ENCODE measurements at regions not wholly inside any gene's neighbourhood (a gene's known extent, or its start where the extent isn't known, plus 50 kb on each side); places are given as distances from the start of the nearest gene placed in this dataset.

- DNase-seq: no peak
Observed at GRCh38 chr12:84741031-84741430, 171.6 kb downstream of the SLC6A15 start.

DNA sequence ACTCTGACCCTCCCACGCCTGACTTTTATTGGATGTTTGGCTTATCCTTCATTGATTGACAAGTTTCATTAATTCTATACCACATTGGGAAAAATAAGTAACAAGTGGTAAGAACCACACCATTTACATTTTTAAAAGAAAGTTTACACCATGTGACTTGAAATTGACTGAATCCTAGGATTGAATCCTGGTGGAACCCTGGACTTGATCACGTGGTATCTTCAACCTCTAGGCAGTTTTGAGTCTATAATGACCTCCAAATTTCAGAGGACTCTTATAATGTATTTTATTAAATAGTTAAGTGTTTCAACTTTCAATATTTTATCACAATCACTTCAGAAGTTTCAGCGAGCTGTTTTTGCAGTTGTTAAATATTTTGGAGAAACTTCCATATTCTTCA is 172.0 kb downstream of the SLC6A15 start:
- no peak for DNase-seq

DNA sequence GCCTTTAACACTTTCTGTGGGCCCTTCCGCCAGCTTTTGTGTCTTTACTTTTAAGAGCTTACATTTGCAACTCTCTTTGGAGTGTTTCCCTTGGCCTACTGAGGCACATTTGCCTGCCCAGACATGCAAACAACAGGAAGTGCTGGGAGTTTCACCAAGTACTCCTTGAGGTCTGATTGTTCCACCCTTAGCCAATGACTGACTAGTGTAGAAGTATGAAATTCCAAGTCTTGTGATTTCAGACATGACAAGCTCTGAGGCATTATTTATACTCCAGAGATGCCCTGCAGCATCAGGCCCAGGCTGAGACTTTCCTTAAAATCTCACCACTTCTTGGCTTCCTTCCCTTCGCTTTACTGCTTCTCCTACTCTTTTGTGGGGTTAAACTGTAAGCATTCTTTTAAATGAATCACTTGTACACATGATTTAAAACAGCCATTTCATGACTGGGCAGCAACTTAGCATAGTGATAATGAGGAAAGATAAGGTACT is 174.1 kb downstream of the SLC6A15 start:
- no peak for DNase-seq

DNA sequence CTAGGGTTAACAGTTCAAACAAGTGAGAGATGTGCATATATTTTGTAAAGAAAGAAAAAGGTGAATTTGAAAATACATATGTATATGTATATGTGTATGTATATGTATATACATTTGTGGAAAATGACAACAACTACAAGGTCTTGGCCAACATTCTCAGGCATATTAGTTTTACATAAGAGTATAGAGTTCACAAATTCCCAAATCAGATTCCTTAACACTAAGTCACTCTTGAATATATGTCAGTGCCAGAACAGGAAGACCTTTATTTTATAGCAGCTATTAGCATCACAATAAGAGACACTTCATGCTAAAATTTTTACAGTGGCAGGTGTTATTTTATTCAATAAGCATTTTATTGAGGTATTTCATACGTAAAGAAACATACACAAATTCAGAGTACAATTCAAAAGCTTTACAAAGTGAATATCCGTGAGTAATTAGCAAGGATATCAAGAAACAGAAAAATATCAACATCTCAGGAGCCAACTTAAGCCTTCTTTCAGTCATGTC is 179.7 kb downstream of the SLC6A15 start:
- no peak for DNase-seq

GRCh38 chr12:84730561-84731162 is 181.9 kb downstream of the SLC6A15 start:
- DNase-seq: no peak

GRCh38 chr12:84727961-84728360 is 184.6 kb downstream of the SLC6A15 start:
- peak; percentile 21 for DNase-seq

DNA sequence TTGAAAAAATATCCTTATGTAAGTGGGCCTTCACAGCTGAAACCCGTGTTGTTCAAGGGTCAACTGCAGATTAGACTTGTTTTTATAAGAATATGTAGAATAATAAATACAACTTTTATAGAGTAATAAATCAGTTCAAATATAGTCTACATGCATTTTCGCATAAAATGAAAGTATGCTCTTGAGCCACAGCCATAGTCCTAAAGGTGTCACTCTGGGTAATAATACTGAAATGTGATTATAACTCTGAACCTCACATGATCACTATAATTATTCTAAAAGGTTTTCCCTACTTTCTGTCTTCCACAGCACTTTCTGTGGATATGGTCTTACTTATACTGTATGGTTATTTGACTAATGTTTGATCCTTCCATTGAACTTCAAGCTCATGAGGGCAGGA is 185.8 kb downstream of the SLC6A15 start:
- DNase-seq: no peak

DNA sequence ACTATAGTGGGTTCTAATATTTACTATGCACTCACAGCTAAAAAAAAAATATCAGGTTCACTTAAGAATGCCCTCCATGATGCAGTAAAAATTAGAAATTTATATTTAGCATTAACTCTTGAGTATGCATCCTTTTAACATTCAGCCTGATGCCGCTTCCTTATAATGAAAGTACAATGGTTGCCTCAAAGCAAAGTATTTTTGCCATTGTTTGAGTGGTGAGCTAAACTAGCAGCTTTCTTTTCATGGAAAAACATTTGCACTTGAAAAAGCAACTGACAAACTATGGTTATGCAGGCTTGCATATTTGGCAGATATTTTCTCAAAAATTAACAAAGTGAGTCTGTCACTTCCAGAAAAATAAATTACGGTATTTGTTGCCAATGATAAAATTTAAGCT is 188.6 kb downstream of the SLC6A15 start:
- no peak for DNase-seq

GRCh38 chr12:84719997-84720396 is 192.6 kb downstream of the SLC6A15 start:
- DNase-seq: no peak

DNA sequence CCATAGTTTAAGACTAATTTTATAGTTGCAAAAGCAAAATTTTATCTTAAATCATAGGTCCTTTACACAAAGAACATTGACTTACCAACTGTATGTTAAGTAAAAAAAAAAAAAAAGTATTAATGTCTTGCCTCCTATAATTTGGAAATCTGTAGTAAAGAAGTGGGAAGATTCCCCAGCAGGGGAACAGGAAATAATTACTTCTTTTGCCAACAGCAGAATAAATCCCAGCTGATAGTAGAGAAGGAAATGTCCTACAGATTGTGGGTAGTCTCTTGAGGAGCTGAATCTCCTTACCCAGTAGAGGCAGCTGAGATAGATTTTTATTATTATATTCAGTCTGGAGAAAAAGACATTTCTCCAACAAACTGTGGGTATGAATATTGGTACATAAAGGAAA is 193.7 kb downstream of the SLC6A15 start:
- DNase-seq: no peak

GRCh38 chr12:84712747-84713146 is 199.9 kb downstream of the SLC6A15 start:
- no peak for DNase-seq

GRCh38 chr12:84706374-84706773 is 206.2 kb downstream of the SLC6A15 start:
- no peak for DNase-seq

DNA sequence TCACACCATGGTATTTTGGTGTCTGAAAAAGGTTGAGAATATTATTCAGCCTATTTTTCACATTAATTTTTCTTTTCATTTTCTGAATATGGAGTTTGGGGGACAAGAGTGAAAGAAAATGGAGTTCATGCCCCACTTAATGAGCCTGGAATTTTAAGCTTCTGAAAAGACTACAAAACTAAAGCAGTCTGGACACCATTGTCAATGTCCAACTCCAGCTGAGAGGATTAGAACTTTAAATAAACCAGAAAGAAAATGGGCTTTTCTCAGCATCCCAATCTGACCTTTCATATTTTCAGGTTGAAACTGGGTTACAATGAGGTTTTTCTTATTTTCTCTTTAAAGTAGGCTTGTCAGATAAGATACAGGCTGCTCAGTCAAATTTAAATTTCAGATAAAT is 207.7 kb downstream of the SLC6A15 start:
- DNase-seq: no peak

- no peak for DNase-seq
Observed at GRCh38 chr12:84702001-84702400, 210.6 kb downstream of the SLC6A15 start.

GRCh38 chr12:84701041-84701440 is 211.6 kb downstream of the SLC6A15 start:
- DNase-seq: no peak

DNA sequence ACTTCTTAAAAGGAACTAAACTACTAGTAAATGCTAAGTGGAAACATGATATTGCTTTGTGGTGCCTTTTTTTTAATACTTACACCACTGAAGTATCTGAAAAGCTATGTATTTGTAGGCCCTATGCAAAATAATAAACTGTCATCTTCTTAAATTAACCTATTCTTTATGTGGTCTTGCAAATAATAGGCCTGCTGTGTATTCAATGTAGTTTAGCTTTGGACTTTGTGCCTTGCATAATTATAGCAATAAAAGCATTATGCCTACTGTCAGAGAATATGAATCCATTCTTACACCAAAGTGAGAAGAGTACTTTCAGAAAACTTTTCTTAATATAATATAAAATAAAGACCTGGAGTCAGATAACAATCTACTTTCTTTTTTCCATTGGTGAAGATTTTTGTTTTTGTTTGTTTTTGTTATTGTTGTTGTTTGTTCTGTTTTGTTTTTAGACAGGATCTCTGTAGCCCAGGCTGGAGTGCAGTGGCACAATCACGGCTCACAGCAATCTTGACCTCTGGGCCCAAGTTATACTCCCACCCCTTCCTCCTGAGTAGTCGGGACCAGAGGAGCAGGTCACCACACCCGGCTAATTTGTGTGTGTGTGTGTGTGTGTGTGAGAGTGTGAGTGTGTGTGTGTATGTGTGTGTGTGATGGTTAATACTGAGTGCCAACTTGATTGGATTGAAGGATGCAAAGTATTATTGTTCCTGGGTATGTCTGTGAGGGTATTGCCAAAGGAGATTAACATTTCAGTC is 213.8 kb downstream of the SLC6A15 start:
- DNase-seq: no peak

DNA sequence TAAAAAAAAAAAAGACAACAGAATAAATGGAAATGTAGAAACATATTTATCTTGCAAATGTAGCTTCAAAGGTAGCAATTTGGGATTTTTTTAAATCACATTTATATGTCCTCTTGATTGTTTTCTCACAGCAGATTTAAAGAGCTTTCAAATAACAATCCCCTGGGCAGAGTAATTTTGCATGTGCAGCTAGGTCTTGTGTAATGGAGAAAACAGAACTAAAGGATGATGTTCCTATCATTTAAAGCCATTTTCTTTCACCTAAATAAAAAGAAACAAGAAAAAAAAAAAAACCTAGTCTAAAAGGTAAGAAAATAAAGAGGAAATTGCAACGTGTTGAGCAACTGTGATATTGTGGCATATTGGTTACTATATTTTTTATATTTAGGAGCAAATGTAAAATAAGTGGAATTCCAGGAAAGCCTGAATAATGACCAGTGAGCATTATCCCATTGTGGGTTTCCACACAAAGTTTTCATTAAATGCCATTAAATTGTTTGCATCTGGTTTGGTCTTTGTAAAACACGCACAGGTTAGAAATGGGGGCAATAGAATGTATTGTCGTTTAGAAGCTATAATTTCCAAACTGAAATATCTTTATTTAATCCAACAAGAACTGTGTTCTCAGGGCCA is 215.6 kb downstream of the SLC6A15 start:
- DNase-seq: no peak

GRCh38 chr12:84696281-84696680 is 216.3 kb downstream of the SLC6A15 start:
- no peak for DNase-seq

GRCh38 chr12:84694116-84694515 is 218.5 kb downstream of the SLC6A15 start:
- no peak for DNase-seq

GRCh38 chr12:84692071-84692470 is 220.5 kb downstream of the SLC6A15 start:
- no peak for DNase-seq

DNA sequence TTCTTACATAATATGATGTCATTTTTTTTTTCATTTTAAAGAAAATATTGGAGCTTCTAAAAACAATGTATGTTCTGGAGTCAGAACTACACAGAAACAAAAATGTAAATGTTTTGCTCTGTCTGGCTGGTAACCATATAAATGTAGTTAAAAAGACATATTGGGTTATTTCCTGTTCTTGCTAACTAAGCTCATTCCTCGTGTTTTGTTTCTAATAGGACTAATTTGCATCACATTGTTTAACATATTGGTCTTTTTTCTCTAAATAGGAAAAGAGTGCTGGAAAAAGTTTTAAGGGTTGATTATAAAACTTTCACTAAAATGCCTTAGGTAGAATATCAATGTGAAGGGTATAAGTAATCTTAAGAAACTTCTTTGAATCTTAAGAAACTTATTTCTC is 221.3 kb downstream of the SLC6A15 start:
- no peak for DNase-seq

DNA sequence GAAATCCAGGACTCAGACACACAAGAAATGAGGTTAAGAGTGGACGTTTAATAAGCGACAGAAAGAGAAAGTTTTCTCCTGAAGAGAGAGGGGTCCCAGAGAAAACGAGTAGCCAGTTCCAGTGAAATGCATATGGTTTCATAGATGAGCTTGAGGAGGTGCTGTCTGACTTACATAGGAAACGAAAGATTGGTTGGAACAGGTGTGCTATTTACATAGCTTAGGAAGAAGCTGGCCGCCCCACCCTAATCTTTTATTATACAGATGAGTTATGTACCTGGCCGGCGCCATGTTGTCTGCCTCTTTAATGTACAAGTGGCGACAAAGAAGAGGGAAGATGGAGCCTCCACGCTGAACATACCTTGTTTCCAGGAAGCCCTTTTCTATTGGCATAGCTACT is 223.0 kb downstream of the SLC6A15 start:
- DNase-seq: no peak

- no peak for DNase-seq
Observed at GRCh38 chr12:84685379-84685778, 227.2 kb downstream of the SLC6A15 start.
